ENCODE measurements at regions not wholly inside any gene's neighbourhood (a gene's known extent, or its start where the extent isn't known, plus 50 kb on each side); places are given as distances from the start of the nearest gene placed in this dataset.

- no peak for TF ChIP-seq EZH2 (IDR thresholded peaks at IDR 0.05; ENCODE audit: borderline replicate concordance, low read length)
- TF ChIP-seq CTCF (IDR thresholded peaks at IDR 0.05; ENCODE audit: low read length), result no peak
Observed at GRCh38 chr12:18008642-18009041, 81.4 kb downstream of the RERGL start.

Data from OCI-LY1 (cell line).